WTC11 (cell line): ENCODE measurements at regions not wholly inside any gene's neighbourhood (a gene's known extent, or its start where the extent isn't known, plus 50 kb on each side); places are given as distances from the start of the nearest gene placed in this dataset.
"Not testable (repeated sequence)": the region's sequence is repeated elsewhere in the genome, so short reads cannot be mapped to it uniquely, and the experiment has no call there.

Experiments used
- ATAC-seq: fragments of 200-7000 bp; cut with Tn5 transposase; 2 replicates; pipeline ENCODE4 v1.10.0; 2021; ENCODE audit warnings: mild to moderate bottlenecking, moderate library complexity
- CTCF ChIA-PET: fragments of 300-600 bp; sonication (Branson Sonifier 250); formaldehyde crosslinking; loops from one replicate; lab custom pipeline; 2021; ENCODE audit warnings: antibody characterized with exemption; lab: Charles Lee
- POLR2A ChIA-PET: fragments of 350-600 bp; sonication (Branson Sonifier 250); formaldehyde crosslinking; loops from one replicate; lab custom pipeline; 2021; ENCODE audit warnings: antibody characterized with exemption; lab: Charles Lee
- DNase-seq: peaks from one replicate; pipeline ENCODE4 v3.0.0; 2021; ENCODE audit warnings: low spot score
- H3K27ac Mint-ChIP-seq: 2 replicates; pipeline ENCODE4 v1.8.0; 2021; ENCODE audit warnings: mixed read lengths
- H3K27me3 Mint-ChIP-seq: 2 replicates; pipeline ENCODE4 v1.8.0; 2021; ENCODE audit warnings: low read depth, mild to moderate bottlenecking, moderate library complexity, mixed read lengths
- H3K36me3 Mint-ChIP-seq: 2 replicates; pipeline ENCODE4 v1.8.0; 2021; ENCODE audit warnings: mixed read lengths
- H3K4me1 Mint-ChIP-seq: 2 replicates; pipeline ENCODE4 v1.8.0; 2022; ENCODE audit warnings: mixed read lengths
- H3K4me3 Mint-ChIP-seq: 2 replicates; pipeline ENCODE4 v1.8.0; 2021; ENCODE audit warnings: mild to moderate bottlenecking, moderate library complexity, mixed read lengths
- H3K9me3 Mint-ChIP-seq: 2 replicates; pipeline ENCODE4 v1.8.0; 2021; ENCODE audit warnings: mixed read lengths
- ATF1 ChIP-seq: sonication (generic); formaldehyde crosslinking; IDR thresholded peaks from 2 replicates; pipeline ENCODE4 v1.8.1; 2023; ENCODE audit warnings: mild to moderate bottlenecking, moderate library complexity, missing genetic modification reagents
- CREM ChIP-seq: sonication (generic); formaldehyde crosslinking; IDR thresholded peaks from 2 replicates; pipeline ENCODE4 v1.8.1; 2022; ENCODE audit warnings: mild to moderate bottlenecking, missing genetic modification reagents, moderate library complexity
- EMX1 ChIP-seq: fragments of 250-450 bp; sonication (Bioruptor Pico); IDR thresholded peaks from 2 replicates; pipeline ENCODE4 v1.8.0; 2021; ENCODE audit warnings: mild to moderate bottlenecking
- FOXJ3 ChIP-seq: sonication (generic); formaldehyde crosslinking; IDR thresholded peaks from 2 replicates; pipeline ENCODE4 v1.9.0; 2021; ENCODE audit warnings: missing genetic modification reagents, mild to moderate bottlenecking, borderline replicate concordance
- HMGA2 ChIP-seq: fragments of 250-450 bp; sonication (Bioruptor Pico); IDR thresholded peaks from 2 replicates; pipeline ENCODE4 v1.4.0; 2021; ENCODE audit warnings: mild to moderate bottlenecking, moderate library complexity
- MYBL2 ChIP-seq: sonication (generic); formaldehyde crosslinking; IDR thresholded peaks from 2 replicates; pipeline ENCODE4 v1.8.1; 2023; ENCODE audit warnings: mild to moderate bottlenecking, moderate library complexity, missing genetic modification reagents
- NFATC4 ChIP-seq: fragments of 250-450 bp; sonication (Bioruptor Pico); IDR thresholded peaks from 2 replicates; pipeline ENCODE4 v1.9.0; 2021; ENCODE audit warnings: mild to moderate bottlenecking
- SMAD4 ChIP-seq: sonication (generic); formaldehyde crosslinking; IDR thresholded peaks from 2 replicates; pipeline ENCODE4 v1.8.0; 2022; ENCODE audit warnings: mild to moderate bottlenecking, missing genetic modification reagents
- STAT6 ChIP-seq: sonication (generic); formaldehyde crosslinking; conservative IDR thresholded peaks from 2 replicates; pipeline ENCODE4 v1.8.1; 2023; ENCODE audit warnings: mild to moderate bottlenecking, low read depth, missing genetic modification reagents, moderate library complexity
- TCF7 ChIP-seq: sonication (generic); formaldehyde crosslinking; IDR thresholded peaks from 2 replicates; pipeline ENCODE4 v1.8.0; 2022; ENCODE audit warnings: mild to moderate bottlenecking, low read depth, missing genetic modification reagents, moderate library complexity
- ZNF512 ChIP-seq: sonication (generic); formaldehyde crosslinking; IDR thresholded peaks from 2 replicates; pipeline ENCODE4 v1.8.1; 2022; ENCODE audit warnings: missing genetic modification reagents, borderline replicate concordance
- TF ChIP-seq, protein P1 (sequence below): fragments of 250-450 bp; sonication (Bioruptor Pico); IDR thresholded peaks from 2 replicates; pipeline ENCODE4 v1.9.0; 2021; ENCODE audit warnings: moderate library complexity, mild to moderate bottlenecking, inconsistent platforms, borderline replicate concordance
- TF ChIP-seq, protein P2 (sequence below): fragments of 250-450 bp; sonication (Bioruptor Pico); IDR thresholded peaks from 2 replicates; pipeline ENCODE4 v1.9.0; 2021; ENCODE audit warnings: mild to moderate bottlenecking
- TF ChIP-seq, protein P3 (sequence below): fragments of 250-450 bp; sonication (Bioruptor Pico); IDR thresholded peaks from 2 replicates; pipeline ENCODE4 v1.9.0; 2021; ENCODE audit warnings: mild to moderate bottlenecking, borderline replicate concordance

DNA sequence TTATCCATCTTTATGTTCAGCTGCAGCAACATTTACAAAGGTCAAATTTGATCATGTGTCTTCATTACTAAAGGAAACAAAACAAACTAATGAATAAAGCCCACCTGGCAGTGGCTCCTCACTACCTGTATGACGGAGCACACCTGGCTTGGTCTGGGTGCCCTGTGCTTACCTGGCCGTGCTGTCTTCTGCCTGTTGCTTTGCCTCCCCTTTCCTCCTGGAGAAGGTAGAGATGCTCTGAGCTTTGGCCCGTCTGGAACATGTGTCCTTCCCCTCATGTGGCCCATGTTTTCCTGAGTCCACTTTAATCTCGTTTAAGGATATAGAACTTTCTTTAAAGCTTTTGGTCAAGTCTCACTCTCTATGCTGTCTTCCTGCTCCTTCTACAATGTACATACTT lies 1388.8 kb upstream of the DEFB115 start:
- peaks cover 89% of the 10 kb centered on the region for H3K36me3 Mint-ChIP-seq
- H3K4me3 Mint-ChIP-seq, DNase-seq, H3K4me1 Mint-ChIP-seq, CTCF ChIA-PET, H3K27ac Mint-ChIP-seq, ATAC-seq, POLR2A ChIA-PET: not testable (repeated sequence)
- peaks cover 96% of the 10 kb centered on the region for H3K9me3 Mint-ChIP-seq
- peaks cover 30% of the 10 kb centered on the region for H3K27me3 Mint-ChIP-seq

DNA sequence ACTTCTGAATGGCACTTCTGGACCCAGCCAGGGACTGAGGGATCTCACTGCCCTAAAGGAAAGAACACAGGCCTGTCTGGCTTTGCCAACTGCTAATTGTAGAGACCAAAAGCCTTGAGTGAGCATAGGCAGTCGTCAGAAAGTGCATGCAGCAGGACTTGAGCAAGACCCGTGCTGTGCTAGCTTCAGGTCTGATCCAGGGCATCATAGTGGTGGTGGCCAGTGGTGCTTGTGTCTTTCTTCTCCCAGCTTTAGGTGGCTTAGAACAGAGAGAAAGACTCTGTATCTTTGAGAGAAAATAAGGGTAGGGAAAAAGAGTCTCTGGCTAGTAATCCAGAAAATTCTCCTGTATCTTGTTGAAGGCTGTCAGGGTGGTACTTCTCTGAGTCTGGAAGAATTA lies 1385.6 kb upstream of the DEFB115 start:
- POLR2A ChIA-PET, H3K4me1 Mint-ChIP-seq, DNase-seq, ATAC-seq, CTCF ChIA-PET, H3K4me3 Mint-ChIP-seq, H3K27ac Mint-ChIP-seq: not testable (repeated sequence)
- Mint-ChIP-seq H3K36me3 (peaks cover 80% of the 10 kb centered on the region), H3K9me3 (peaks cover 83% of the 10 kb centered on the region), H3K27me3 (peaks cover 29% of the 10 kb centered on the region)

- Mint-ChIP-seq H3K27ac (no peak overlapping the region), H3K36me3 (peaks cover 81% of the 10 kb centered on the region), H3K4me1 (no peaks in the 10 kb centered on the region)
- CTCF ChIA-PET, result no interaction called here
- POLR2A ChIA-PET, result no interaction called here
- DNase-seq (peak; percentile 65), ATAC-seq (no peak)
- no peak for TF ChIP-seq CREM (CRISPR knock-in tag)
- no peak for TF ChIP-seq FOXJ3 (CRISPR knock-in tag)
- no peak for TF ChIP-seq MYBL2 (CRISPR knock-in tag)
- no peak for TF ChIP-seq SMAD4 (CRISPR knock-in tag)
- TF ChIP-seq, protein P1, sequence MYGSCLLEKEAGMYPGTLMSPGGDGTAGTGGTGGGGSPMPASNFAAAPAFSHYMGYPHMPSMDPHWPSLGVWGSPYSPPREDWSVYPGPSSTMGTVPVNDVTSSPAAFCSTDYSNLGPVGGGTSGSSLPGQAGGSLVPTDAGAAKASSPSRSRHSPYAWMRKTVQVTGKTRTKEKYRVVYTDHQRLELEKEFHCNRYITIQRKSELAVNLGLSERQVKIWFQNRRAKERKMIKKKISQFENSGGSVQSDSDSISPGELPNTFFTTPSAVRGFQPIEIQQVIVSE (CRISPR knock-in tag), result no peak
- no peak for TF ChIP-seq TCF7 (CRISPR knock-in tag)
- TF ChIP-seq NFATC4 (CRISPR knock-in tag), result no peak
- no peak for TF ChIP-seq HMGA2 (CRISPR knock-in tag)
- TF ChIP-seq, protein P2, sequence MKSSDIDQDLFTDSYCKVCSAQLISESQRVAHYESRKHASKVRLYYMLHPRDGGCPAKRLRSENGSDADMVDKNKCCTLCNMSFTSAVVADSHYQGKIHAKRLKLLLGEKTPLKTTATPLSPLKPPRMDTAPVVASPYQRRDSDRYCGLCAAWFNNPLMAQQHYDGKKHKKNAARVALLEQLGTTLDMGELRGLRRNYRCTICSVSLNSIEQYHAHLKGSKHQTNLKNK (CRISPR knock-in tag), result no peak
- TF ChIP-seq, protein P3, sequence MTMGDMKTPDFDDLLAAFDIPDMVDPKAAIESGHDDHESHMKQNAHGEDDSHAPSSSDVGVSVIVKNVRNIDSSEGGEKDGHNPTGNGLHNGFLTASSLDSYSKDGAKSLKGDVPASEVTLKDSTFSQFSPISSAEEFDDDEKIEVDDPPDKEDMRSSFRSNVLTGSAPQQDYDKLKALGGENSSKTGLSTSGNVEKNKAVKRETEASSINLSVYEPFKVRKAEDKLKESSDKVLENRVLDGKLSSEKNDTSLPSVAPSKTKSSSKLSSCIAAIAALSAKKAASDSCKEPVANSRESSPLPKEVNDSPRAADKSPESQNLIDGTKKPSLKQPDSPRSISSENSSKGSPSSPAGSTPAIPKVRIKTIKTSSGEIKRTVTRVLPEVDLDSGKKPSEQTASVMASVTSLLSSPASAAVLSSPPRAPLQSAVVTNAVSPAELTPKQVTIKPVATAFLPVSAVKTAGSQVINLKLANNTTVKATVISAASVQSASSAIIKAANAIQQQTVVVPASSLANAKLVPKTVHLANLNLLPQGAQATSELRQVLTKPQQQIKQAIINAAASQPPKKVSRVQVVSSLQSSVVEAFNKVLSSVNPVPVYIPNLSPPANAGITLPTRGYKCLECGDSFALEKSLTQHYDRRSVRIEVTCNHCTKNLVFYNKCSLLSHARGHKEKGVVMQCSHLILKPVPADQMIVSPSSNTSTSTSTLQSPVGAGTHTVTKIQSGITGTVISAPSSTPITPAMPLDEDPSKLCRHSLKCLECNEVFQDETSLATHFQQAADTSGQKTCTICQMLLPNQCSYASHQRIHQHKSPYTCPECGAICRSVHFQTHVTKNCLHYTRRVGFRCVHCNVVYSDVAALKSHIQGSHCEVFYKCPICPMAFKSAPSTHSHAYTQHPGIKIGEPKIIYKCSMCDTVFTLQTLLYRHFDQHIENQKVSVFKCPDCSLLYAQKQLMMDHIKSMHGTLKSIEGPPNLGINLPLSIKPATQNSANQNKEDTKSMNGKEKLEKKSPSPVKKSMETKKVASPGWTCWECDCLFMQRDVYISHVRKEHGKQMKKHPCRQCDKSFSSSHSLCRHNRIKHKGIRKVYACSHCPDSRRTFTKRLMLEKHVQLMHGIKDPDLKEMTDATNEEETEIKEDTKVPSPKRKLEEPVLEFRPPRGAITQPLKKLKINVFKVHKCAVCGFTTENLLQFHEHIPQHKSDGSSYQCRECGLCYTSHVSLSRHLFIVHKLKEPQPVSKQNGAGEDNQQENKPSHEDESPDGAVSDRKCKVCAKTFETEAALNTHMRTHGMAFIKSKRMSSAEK, result no peak
- TF ChIP-seq STAT6 (CRISPR knock-in tag), result no peak
- TF ChIP-seq ZNF512, result no peak
- no peak for TF ChIP-seq ATF1 (CRISPR knock-in tag)
- no peak for TF ChIP-seq EMX1
- TF ChIP-seq, all 79 proteins: peak for 0
- no peak overlapping the region for H3K4me3 Mint-ChIP-seq
- H3K9me3 Mint-ChIP-seq, result peaks cover 78% of the 10 kb centered on the region
- H3K27me3 Mint-ChIP-seq, result peaks cover 39% of the 10 kb centered on the region
Measured at GRCh38 chr20:29873946-29874345, 1383.5 kb upstream of the DEFB115 start.
